HUES48 (cell line): ENCODE measurements at regions not wholly inside any gene's neighbourhood (a gene's known extent, or its start where the extent isn't known, plus 50 kb on each side); places are given as distances from the start of the nearest gene placed in this dataset.

Experiments
- H3K27ac ChIP-seq: one replicate; pipeline ENCODE4 v1.7.0; 2013; ENCODE audit warnings: low read depth, low read length, inconsistent platforms
- H3K27me3 ChIP-seq: 2 replicates; pipeline ENCODE4 v1.6.1; 2013; ENCODE audit warnings: mild to moderate bottlenecking, low read length; ENCODE audit not compliant: control insufficient read depth, insufficient read depth
- H3K36me3 ChIP-seq: 2 replicates; pipeline ENCODE4 v1.6.1; 2013; ENCODE audit warnings: low read length; ENCODE audit not compliant: control insufficient read depth, insufficient read depth
- H3K4me1 ChIP-seq: 2 replicates; pipeline ENCODE4 v1.6.1; 2013; ENCODE audit warnings: mild to moderate bottlenecking, low read length; ENCODE audit not compliant: control insufficient read depth, insufficient read depth
- H3K4me3 ChIP-seq: 2 replicates; pipeline ENCODE4 v1.5.1; 2013; ENCODE audit warnings: mild to moderate bottlenecking, low read depth, low read length
- H3K9ac ChIP-seq: 2 replicates; pipeline ENCODE4 v1.6.1; 2013; ENCODE audit warnings: mild to moderate bottlenecking, low read depth, low read length, moderate library complexity
- H3K9me3 ChIP-seq: 2 replicates; pipeline ENCODE4 v1.6.1; 2013; ENCODE audit warnings: low read length; ENCODE audit not compliant: control insufficient read depth, insufficient read depth

- H3K9ac ChIP-seq: no peak overlapping the region
These were observed 50.6 kb upstream of the YWHAQ start for GRCh38 chr2:9681427-9681817.

DNA sequence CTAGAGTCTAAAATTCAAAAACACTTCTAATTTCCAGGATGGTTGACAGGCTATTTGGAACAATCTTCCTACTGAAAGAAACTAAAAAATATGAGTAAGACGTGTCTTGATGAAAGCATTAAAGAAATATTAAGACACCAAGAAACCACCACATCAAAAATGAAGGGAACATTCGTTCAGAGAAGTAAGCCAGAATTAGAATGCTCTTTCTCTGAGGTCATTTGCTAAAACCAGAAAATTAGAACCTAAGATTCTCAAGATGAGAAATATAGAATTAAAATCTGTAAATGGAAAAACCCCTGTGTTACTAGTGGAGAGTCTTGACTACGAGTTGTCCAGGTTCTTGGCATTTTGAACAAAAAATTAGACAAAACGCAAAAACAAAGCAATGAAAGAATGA, 54.8 kb upstream of the YWHAQ start:
- no peaks in the 10 kb centered on the region for H3K36me3 ChIP-seq
- H3K9me3 ChIP-seq: no peaks in the 10 kb centered on the region
- no peaks in the 10 kb centered on the region for H3K4me1 ChIP-seq
- H3K27ac ChIP-seq: no peak overlapping the region
- H3K27me3 ChIP-seq: no peaks in the 10 kb centered on the region
- H3K9ac ChIP-seq: no peak overlapping the region
- H3K4me3 ChIP-seq: no peak overlapping the region

More at GRCh38 chr2:9681427-9681817, 50.6 kb upstream of the YWHAQ start:
- no peaks in the 10 kb centered on the region for H3K36me3 ChIP-seq
- no peaks in the 10 kb centered on the region for H3K27me3 ChIP-seq
- no peaks in the 10 kb centered on the region for H3K9me3 ChIP-seq
- no peaks in the 10 kb centered on the region; the same call in 1 of the 2 replicates for H3K4me1 ChIP-seq
- H3K4me3 ChIP-seq: no peak overlapping the region
- no peak overlapping the region for H3K27ac ChIP-seq

- Histone ChIP-seq H3K4me1 (no peaks in the 10 kb centered on the region), H3K4me3 (no peak overlapping the region), H3K9me3 (no peaks in the 10 kb centered on the region), H3K36me3 (no peaks in the 10 kb centered on the region), H3K9ac (no peak overlapping the region), H3K27ac (no peak overlapping the region), H3K27me3 (no peaks in the 10 kb centered on the region)
These were observed 55.3 kb upstream of the YWHAQ start for GRCh38 chr2:9686061-9686460.

GRCh38 chr2:9690252-9690651, 59.5 kb upstream of the YWHAQ start:
- no peaks in the 10 kb centered on the region for H3K36me3 ChIP-seq
- no peak overlapping the region for H3K4me3 ChIP-seq
- H3K27ac ChIP-seq: peak overlapping the region; percentile 65
- H3K9ac ChIP-seq: no peak overlapping the region
- H3K27me3 ChIP-seq: no peaks in the 10 kb centered on the region
- peaks cover 7% of the 10 kb centered on the region; the same call in 1 of the 2 replicates for H3K4me1 ChIP-seq
- H3K9me3 ChIP-seq: no peaks in the 10 kb centered on the region

DNA sequence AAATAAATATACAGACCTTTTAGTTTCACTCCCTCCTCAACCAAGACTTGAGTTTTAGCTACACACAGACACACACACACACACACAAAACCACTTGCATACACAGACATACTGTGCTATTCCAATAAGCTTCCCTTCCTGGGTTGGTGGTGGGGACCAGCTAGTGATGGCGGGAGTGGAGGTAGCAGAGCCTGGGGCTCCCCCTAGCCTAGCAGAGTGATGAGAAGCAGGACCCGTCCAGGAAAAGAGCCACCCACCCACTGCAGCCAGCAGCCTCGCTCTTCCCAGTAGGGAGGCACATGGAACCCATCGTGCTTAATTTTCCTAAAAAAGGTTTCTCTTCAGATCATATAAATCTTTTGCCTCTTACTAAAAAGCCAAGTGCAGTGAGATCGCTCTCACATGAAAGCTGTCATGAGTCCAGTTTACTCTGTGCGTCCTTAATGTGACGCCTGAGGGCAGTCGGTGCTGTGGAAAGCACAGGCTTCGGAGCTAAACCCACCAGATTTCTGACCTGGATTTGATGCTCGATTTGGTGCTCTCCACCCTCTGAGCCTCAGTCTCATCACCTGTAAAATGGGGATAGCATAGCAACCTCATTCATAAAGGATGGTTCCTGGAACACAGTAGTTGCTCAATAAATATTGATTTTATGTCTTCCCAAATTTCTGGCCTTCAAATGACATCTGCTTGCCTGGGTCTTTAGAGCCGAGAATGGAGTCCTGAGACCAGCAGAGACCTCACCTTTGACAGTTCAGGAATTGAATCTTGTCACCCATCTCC, 60.1 kb upstream of the YWHAQ start:
- H3K4me1 ChIP-seq: peaks cover 7% of the 10 kb centered on the region; the same call in 1 of the 2 replicates
- no peaks in the 10 kb centered on the region for H3K36me3 ChIP-seq
- H3K9me3 ChIP-seq: no peaks in the 10 kb centered on the region
- no peak overlapping the region for H3K4me3 ChIP-seq
- no peak overlapping the region for H3K9ac ChIP-seq
- no peaks in the 10 kb centered on the region for H3K27me3 ChIP-seq
- no peak overlapping the region for H3K27ac ChIP-seq

DNA sequence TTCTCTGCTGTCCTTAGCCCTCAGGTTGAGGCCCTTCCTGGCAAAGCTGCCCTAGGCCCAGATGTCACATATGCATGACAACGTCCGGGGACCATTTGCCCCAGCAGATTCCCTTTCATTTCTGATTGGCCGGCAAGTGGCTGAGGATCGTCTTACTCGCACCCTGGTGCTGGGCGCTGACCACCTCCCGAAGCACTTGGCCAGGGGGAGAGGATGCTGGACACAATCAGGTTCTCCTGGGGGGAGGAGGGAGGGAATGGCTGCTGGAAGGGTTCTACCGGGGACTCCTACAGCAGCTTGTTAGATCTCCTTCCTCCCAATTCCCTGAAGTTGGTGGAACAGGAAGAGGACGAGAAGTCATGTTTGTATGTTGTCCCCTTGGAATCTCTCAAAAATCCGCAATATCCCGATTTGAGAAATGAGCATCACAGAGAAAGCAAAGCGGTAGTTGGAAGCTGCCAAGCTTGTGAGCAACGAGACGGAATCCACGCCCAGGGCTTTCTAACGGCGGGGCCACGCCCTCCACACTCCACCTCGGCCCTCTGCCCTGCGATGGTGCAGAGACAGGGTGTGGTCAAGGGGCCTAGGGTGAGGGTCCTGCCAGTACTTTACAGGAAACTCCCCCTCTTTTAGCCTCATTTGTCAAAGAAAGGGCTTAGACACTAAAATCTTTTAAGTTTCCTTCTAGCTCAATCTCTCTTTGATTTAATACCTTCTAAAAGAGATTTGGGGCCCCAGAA, 61.8 kb upstream of the YWHAQ start:
- no peak overlapping the region for H3K9ac ChIP-seq
- H3K9me3 ChIP-seq: no peaks in the 10 kb centered on the region
- H3K4me3 ChIP-seq: no peak overlapping the region
- peaks cover 7% of the 10 kb centered on the region; the same call in 1 of the 2 replicates for H3K4me1 ChIP-seq
- H3K27ac ChIP-seq: no peak overlapping the region
- no peaks in the 10 kb centered on the region for H3K36me3 ChIP-seq
- no peaks in the 10 kb centered on the region for H3K27me3 ChIP-seq

- Histone ChIP-seq H3K9me3 (no peaks in the 10 kb centered on the region), H3K36me3 (no peaks in the 10 kb centered on the region), H3K9ac (no peak overlapping the region), H3K4me1 (peaks cover 7% of the 10 kb centered on the region; the same call in 1 of the 2 replicates), H3K27me3 (no peaks in the 10 kb centered on the region), H3K4me3 (no peak overlapping the region), H3K27ac (no peak overlapping the region)
These were observed 62.3 kb upstream of the YWHAQ start for GRCh38 chr2:9693196-9693491.

- no peaks in the 10 kb centered on the region for H3K27me3 ChIP-seq
- no peak overlapping the region for H3K4me3 ChIP-seq
- no peaks in the 10 kb centered on the region for H3K36me3 ChIP-seq
- no peak overlapping the region for H3K9ac ChIP-seq
- no peaks in the 10 kb centered on the region for H3K9me3 ChIP-seq
- H3K27ac ChIP-seq: no peak overlapping the region
- peaks cover 7% of the 10 kb centered on the region; the same call in 1 of the 2 replicates for H3K4me1 ChIP-seq
These were observed 62.8 kb upstream of the YWHAQ start for GRCh38 chr2:9693646-9694045.

- Histone ChIP-seq H3K27me3 (no peaks in the 10 kb centered on the region), H3K9ac (no peak overlapping the region), H3K4me3 (no peak overlapping the region), H3K27ac (no peak overlapping the region), H3K36me3 (no peaks in the 10 kb centered on the region), H3K9me3 (no peaks in the 10 kb centered on the region), H3K4me1 (peaks cover 7% of the 10 kb centered on the region; the same call in 1 of the 2 replicates)
These were observed 64.0 kb upstream of the YWHAQ start for GRCh38 chr2:9694661-9695234.

- Histone ChIP-seq H3K9me3 (no peaks in the 10 kb centered on the region), H3K36me3 (no peaks in the 10 kb centered on the region), H3K4me1 (peaks cover 7% of the 10 kb centered on the region; the same call in 1 of the 2 replicates), H3K27me3 (no peaks in the 10 kb centered on the region), H3K9ac (no peak overlapping the region), H3K27ac (no peak overlapping the region), H3K4me3 (no peak overlapping the region)
These were observed 65.1 kb upstream of the YWHAQ start for GRCh38 chr2:9695941-9696340.

- no peak overlapping the region for H3K27ac ChIP-seq
- H3K36me3 ChIP-seq: no peaks in the 10 kb centered on the region
- H3K9ac ChIP-seq: no peak overlapping the region
- H3K4me3 ChIP-seq: no peak overlapping the region
- no peaks in the 10 kb centered on the region for H3K9me3 ChIP-seq
- H3K4me1 ChIP-seq: peaks cover 7% of the 10 kb centered on the region; the same call in 1 of the 2 replicates
- H3K27me3 ChIP-seq: no peaks in the 10 kb centered on the region
These were observed 65.9 kb upstream of the YWHAQ start for GRCh38 chr2:9696731-9697130.
